GM19324 (cell line): ENCODE measurements at regions not wholly inside any gene's neighbourhood (a gene's known extent, or its start where the extent isn't known, plus 50 kb on each side); places are given as distances from the start of the nearest gene placed in this dataset.

Experiments
- ATAC-seq: cut with Tn5 transposase; IDR thresholded peaks from one replicate; pipeline ENCODE4 v1.9.1; 2021; ENCODE audit warnings: mild to moderate bottlenecking, moderate library complexity; ENCODE audit not compliant: unreplicated experiment, low FRiP score

GRCh38 chr2:220641137-220641536, 931.0 kb downstream of the EPHA4 start:
- ATAC-seq = no peak

- ATAC-seq = no peak
These were observed 925.7 kb downstream of the EPHA4 start for GRCh38 chr2:220646424-220646823.

- ATAC-seq = no peak
These were observed 923.5 kb downstream of the EPHA4 start for GRCh38 chr2:220648628-220649027.

- no peak for ATAC-seq
These were observed 918.3 kb downstream of the EPHA4 start for GRCh38 chr2:220653776-220654175.

- ATAC-seq = no peak
These were observed 917.8 kb downstream of the EPHA4 start for GRCh38 chr2:220654322-220654721.

GRCh38 chr2:220660277-220661145, 911.6 kb downstream of the EPHA4 start:
- ATAC-seq = no peak

- ATAC-seq = no peak
These were observed 909.7 kb downstream of the EPHA4 start for GRCh38 chr2:220662431-220662830.

GRCh38 chr2:220663065-220663464, 909.0 kb downstream of the EPHA4 start:
- ATAC-seq = no peak

- no peak for ATAC-seq
These were observed 907.6 kb downstream of the EPHA4 start for GRCh38 chr2:220664272-220665107.

GRCh38 chr2:220665108-220665471, 907.0 kb downstream of the EPHA4 start:
- ATAC-seq = no peak

- ATAC-seq = no peak
These were observed 902.8 kb downstream of the EPHA4 start for GRCh38 chr2:220669324-220669723.

- ATAC-seq = no peak
These were observed 901.6 kb downstream of the EPHA4 start for GRCh38 chr2:220670511-220670910.

GRCh38 chr2:220673151-220673874, 898.8 kb downstream of the EPHA4 start:
- no peak for ATAC-seq

GRCh38 chr2:220674033-220674432, 898.1 kb downstream of the EPHA4 start:
- ATAC-seq = no peak

GRCh38 chr2:220676695-220677094, 895.4 kb downstream of the EPHA4 start:
- no peak for ATAC-seq

- ATAC-seq = no peak
These were observed 893.2 kb downstream of the EPHA4 start for GRCh38 chr2:220678943-220679342.

- ATAC-seq = no peak
These were observed 889.5 kb downstream of the EPHA4 start for GRCh38 chr2:220682616-220683015.

- no peak for ATAC-seq
These were observed 888.0 kb downstream of the EPHA4 start for GRCh38 chr2:220684099-220684498.

- ATAC-seq = peak; percentile 78
These were observed 884.8 kb downstream of the EPHA4 start for GRCh38 chr2:220687231-220687843.
